MM.1S (cell line): ENCODE measurements at regions not wholly inside any gene's neighbourhood (a gene's known extent, or its start where the extent isn't known, plus 50 kb on each side); places are given as distances from the start of the nearest gene placed in this dataset.

Experiments used
- CTCF ChIP-seq: fragments of 300-600 bp; sonication (generic); IDR thresholded peaks from 2 replicates; pipeline ENCODE4 v1.5.1; 2016; ENCODE audit warnings: antibody characterized with exemption, low read length, mixed read lengths
- EZH2 ChIP-seq: fragments of 300-600 bp; sonication (generic); optimal IDR thresholded peaks from 2 replicates; pipeline ENCODE3; 2017; ENCODE audit warnings: low read depth, mild to moderate bottlenecking, antibody characterized with exemption, low read length, mixed read lengths
- EZH2phosphoT487 ChIP-seq: fragments of 300-600 bp; sonication (generic); IDR thresholded peaks from 2 replicates; pipeline ENCODE4 v1.6.1; 2018; ENCODE audit warnings: antibody characterized with exemption, low read length

- no peak for TF ChIP-seq CTCF
- no peak for TF ChIP-seq EZH2
- TF ChIP-seq EZH2phosphoT487: no peak
Observed at GRCh38 chr4:81802285-81802846, 330.7 kb upstream of the RASGEF1B start.
